HG03139 (cell line): ENCODE measurements at regions not wholly inside any gene's neighbourhood (a gene's known extent, or its start where the extent isn't known, plus 50 kb on each side); places are given as distances from the start of the nearest gene placed in this dataset.
A peak's percentile ranks its signal among the peaks of the same experiment; 100 is the strongest.

Source experiments
- ATAC-seq: cut with Tn5 transposase; IDR thresholded peaks from one replicate; pipeline ENCODE4 v1.9.1; 2021; ENCODE audit not compliant: unreplicated experiment

DNA sequence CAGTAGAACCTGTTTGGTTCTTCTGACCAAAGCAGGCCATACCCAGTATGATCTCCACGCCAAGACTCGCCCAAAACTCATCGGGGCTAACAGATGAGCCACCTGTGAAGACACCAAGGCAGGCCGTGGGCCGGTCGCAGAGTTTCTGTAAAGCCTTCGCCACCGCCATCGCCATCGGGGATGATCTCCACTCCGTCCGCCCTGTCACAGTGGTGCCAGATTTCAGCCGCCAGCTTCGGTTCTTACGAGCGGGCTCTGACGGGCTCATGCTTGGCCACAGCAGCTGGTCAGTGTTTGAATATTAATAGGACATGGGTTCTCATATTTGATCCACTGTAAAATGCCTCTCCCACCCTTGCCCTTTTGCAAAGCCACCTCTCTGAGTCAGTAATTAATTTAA, 113.2 kb upstream of the TMEM132D start:
- ATAC-seq, result no peak

- no peak for ATAC-seq
Measured at GRCh38 chr12:130017591-130018449, 114.0 kb upstream of the TMEM132D start.

DNA sequence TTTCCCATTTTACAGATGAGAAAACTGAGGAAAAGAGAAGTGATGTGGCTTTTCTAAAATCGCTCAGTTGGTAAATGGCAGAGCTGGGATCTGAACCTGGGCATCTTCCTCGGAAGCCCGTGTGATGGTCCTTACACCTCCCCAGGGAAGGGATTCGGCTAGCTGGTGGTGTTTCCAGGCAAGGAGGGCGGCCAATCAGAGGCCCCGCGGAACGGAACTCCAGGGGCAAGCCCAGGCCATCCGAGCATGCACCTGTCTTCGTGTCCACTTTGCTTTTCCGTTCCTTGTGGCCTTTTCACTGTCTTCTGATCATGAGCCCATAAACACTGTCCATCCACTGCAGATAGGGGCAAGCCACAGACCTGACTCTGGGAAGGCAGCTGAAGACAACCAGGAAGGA, 114.8 kb upstream of the TMEM132D start:
- no peak for ATAC-seq

DNA sequence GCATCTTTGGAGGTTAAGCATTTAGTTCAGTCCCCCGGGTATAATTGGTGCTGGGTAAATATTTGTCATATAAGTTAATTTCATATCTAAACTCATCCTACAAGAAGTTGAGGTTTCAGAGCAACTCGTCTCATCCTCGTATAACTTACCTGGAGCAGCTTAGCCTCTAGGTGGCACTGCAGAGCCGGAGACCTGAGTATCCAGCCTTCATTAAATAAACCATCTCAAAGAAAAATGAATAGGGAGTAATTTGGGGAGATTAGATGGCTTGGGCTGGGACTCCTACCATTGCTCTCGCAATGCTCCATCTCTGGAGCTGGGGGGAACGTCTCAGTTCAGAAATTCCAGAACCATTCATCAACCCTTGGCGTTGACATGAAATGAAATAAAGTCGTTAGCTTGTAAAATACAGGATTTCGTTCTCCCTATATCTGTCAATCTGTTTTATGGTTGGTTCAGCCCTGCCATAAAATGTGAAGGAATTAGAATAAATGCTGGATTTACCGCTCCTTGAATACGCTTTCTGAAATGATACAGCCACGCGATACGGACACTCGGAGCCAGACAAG, 122.9 kb upstream of the TMEM132D start:
- ATAC-seq, result no peak

GRCh38 chr12:130027798-130028197, 124.0 kb upstream of the TMEM132D start:
- no peak for ATAC-seq

- ATAC-seq, result no peak
Measured at GRCh38 chr12:130029151-130029550, 125.3 kb upstream of the TMEM132D start.

DNA sequence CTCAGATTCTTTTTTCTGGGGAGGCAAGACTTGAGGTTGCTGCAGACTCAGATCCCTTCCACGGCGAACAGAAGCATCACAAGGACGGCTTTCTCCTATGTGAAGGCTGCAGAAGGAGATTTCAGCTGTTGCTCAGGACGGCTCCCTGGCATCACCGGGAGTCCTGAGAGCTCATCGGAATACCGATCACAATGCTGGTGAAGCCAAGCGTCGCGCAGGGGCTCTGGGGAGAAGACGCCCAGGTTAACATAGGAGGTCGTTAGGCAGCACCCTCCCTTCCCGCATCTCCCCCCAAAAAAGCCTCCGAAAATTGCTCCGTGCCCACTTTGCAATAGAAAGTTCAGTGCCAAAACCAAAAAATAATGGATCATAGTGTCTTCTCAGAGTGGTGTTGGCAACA, 127.2 kb upstream of the TMEM132D start:
- ATAC-seq, result no peak

GRCh38 chr12:130031571-130032189, 127.9 kb upstream of the TMEM132D start:
- peak; percentile 65 for ATAC-seq

- ATAC-seq, result no peak
Measured at GRCh38 chr12:130041983-130042812, 120.1 kb upstream of the FZD10 start.

DNA sequence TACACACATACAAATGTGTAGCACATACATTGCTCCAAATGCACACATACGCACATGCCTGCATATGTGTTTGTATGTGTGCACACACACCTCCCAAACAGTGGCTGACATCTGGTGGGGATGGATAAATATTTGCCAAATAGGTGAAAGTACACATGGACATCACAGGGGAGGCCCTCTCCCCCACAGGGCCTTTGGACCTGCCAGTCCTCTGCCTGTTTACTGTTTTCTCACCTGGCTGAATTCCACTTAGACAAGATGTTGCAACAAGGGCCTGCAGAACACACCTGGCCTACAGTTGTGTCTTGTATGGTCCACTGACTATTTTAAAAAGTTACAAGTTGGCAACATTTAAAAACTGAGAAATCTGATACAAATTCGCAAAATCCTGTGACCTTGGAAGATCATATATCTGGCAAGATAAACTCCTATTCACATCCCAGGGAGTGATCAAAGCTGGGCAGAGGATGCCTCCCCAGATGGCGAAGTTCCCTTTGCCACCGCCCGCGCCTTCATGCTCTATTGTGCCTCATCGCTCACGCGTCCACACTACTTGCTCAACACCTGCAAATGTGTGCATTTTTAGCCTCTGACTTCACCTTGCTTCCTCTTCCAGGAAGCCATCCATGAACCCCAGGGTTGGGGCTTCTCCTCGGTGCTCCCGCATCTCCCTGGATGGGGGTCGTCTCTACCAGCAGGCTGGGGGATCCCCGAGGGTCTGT, 118.4 kb upstream of the FZD10 start:
- no peak for ATAC-seq

DNA sequence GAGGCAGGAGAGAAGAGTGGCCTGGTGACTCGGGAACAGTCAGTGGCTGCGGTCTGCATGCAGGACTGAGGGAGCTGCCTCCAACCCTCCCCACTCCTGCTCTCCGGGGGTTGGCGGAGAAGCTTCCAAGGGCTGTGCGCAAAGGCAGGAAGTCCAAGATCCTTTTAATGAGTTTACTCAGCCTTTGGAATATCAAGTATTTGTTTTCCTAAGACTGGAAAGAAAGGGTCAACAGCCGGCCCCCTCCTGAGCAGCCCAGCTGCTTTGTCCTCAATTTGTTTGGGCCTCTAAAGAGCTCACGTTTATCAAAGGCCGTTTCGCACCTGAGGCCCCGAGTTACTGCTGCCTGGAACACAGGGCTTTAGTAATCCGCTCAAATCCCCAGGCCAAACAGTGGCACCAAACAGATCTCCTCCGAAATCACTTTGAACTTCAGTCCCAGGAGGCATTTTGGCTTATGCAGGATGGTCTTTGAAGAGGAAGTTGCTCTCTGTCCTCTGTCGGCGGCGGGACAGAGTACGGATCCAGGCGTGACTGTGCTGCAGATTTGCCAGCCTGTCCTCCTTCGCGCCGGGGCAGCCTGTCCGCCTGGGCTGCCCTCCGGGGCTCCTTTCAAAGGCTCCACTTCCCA, 117.2 kb upstream of the FZD10 start:
- ATAC-seq, result no peak

DNA sequence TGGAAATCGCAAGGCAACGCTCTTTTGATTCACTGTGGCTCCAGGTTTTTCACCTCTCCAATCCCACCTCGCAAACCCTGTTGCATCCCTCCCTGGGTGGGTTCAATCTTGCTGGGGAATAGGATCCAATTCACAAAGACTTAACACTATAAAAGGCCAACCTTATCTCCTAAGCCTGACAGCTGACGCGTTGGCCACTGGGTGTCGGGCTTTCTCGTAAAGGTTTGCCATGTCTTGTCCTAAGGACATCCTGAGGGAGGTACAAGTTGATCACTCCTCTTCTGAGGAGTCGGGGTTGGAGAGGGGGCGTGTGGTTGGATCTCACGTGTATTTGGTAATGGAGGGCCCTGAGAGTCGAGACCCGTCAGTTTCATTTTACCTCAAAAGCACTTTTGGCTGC, 112.6 kb upstream of the FZD10 start:
- no peak for ATAC-seq

GRCh38 chr12:130051900-130052299, 110.4 kb upstream of the FZD10 start:
- ATAC-seq, result no peak

- ATAC-seq, result no peak
Measured at GRCh38 chr12:130053651-130054069, 108.6 kb upstream of the FZD10 start.

DNA sequence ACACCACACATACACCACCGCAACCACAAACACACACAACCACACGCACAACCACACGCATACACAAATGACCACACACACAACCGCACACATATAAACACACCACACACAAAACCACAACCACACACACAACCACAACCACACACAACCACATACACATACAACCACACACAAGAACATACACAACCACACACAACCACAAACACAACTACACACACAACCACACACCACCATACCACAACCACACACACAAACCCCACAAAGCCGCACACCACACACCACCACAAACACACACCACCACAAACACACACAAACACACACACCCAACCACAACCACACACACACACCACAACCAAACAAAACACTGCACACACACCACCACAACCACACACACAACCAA, 107.5 kb upstream of the FZD10 start:
- no peak for ATAC-seq

DNA sequence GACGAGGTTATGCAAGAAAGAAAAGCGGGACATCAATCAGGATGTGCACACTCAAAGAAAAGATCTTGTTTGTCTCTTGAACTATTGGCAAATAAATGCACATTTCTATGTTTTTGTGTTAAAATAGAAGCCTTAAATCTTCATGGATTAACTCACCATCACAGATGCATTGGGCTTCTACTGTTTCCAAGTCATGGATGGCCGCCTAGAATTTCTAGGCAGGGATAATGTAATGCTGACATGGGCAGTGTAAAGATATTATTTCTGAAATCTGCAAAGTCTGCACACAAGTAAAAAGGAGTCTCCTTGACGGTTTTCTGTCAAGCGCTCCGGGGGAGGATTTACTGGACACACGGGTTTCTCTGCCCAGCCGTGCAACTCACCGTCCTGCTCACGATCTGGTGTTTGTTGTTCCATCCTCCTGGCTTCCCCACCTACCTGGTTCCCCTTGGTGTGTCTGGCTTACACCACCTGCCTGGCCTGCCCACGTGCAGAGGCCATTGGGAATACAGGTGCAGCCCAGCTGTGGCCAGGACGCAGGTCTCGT, 103.3 kb upstream of the FZD10 start:
- ATAC-seq, result no peak

GRCh38 chr12:130063866-130064265, 98.4 kb upstream of the FZD10 start:
- no peak for ATAC-seq

DNA sequence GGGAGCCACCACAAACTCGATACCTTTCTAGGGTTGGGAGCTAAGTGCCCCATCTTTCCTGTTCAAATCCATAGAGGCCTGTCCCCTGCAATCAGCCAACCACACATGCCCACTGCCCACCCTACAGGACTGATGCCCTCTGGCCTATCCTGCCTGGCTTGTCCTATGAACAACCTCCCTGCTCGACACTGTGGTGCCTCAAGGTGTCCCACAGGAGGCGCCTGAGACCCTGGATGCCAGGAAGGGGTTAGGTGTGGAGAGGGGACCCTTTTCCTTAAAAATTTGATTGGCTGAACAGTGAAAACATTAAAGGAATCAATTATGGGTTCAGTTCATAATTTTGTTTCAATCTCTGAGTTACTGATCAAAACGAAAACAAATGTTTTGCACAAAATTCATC, 97.3 kb upstream of the FZD10 start:
- ATAC-seq, result no peak

DNA sequence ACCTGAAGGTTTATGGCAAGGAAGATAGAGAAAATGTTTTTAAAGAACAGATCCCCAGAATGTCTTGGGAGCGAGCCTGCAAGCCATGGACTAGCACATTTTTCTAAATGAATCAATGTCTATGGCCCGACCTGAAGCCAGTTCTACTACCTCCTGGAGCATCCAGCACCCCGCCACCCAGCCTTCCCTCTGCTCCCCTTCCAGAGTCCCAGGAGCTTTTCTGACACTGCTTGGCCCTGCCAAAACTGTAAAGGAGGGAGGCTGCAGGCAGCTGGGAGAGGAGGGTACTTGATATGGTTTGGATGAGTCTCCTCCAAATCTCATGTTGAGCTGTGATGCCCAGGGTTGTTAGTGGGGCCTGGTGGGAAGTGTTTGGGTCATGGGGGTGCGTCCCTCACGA, 95.5 kb upstream of the FZD10 start:
- ATAC-seq, result no peak

GRCh38 chr12:130068741-130069140, 93.5 kb upstream of the FZD10 start:
- ATAC-seq, result no peak
